Neural progenitor cell (in vitro differentiated cells): ENCODE measurements at regions not wholly inside any gene's neighbourhood (a gene's known extent, or its start where the extent isn't known, plus 50 kb on each side); places are given as distances from the start of the nearest gene placed in this dataset.

ENCODE experiments used
- DNase-seq: peaks from one replicate; pipeline ENCODE4 v3.0.0-alpha.2; 2016; ENCODE audit warnings: low spot score
- H2AFZ ChIP-seq: fragments of 200-600 bp; sonication (generic); replicated peaks from 2 replicates; pipeline ENCODE4 v1.6.1; 2016; ENCODE audit warnings: antibody characterized with exemption
- H3F3A ChIP-seq: fragments of 200-600 bp; sonication (generic); 2 replicates; pipeline ENCODE4 v1.6.1; 2016; ENCODE audit warnings: antibody characterized with exemption, low read depth
- H3K27ac ChIP-seq: fragments of 200-600 bp; sonication (generic); 2 replicates; pipeline ENCODE4 v1.5.1; 2016; ENCODE audit warnings: mild to moderate bottlenecking
- H3K27me3 ChIP-seq: fragments of 200-600 bp; sonication (generic); 2 replicates; pipeline ENCODE4 v1.6.1; 2016; ENCODE audit warnings: mild to moderate bottlenecking, moderate library complexity
- H3K36me3 ChIP-seq: fragments of 200-600 bp; sonication (generic); 2 replicates; pipeline ENCODE4 v1.5.1; 2016
- H3K4me1 ChIP-seq: fragments of 200-600 bp; sonication (generic); 2 replicates; pipeline ENCODE4 v1.6.1; 2016; ENCODE audit warnings: mixed run types
- H3K4me2 ChIP-seq: fragments of 200-600 bp; sonication (generic); 2 replicates; pipeline ENCODE4 v1.6.1; 2016
- H3K4me3 ChIP-seq: fragments of 200-600 bp; sonication (generic); 2 replicates; pipeline ENCODE4 v1.5.1; 2016
- H3K79me2 ChIP-seq: fragments of 200-600 bp; sonication (generic); 2 replicates; pipeline ENCODE4 v1.6.1; 2016; ENCODE audit warnings: low read depth
- H3K9ac ChIP-seq: fragments of 200-600 bp; sonication (generic); 2 replicates; pipeline ENCODE4 v1.6.1; 2016
- H3K9me3 ChIP-seq: fragments of 200-600 bp; sonication (generic); 2 replicates; pipeline ENCODE4 v1.5.1; 2016; ENCODE audit warnings: low read depth
- H4K20me1 ChIP-seq: fragments of 200-600 bp; sonication (generic); 2 replicates; pipeline ENCODE4 v1.6.1; 2016; ENCODE audit warnings: low read depth
- H3K27ac Mint-ChIP-seq: 3 replicates; pipeline ENCODE4 v1.8.0; 2021; ENCODE audit warnings: mixed read lengths
- H3K27me3 Mint-ChIP-seq: 2 replicates; pipeline ENCODE4 v1.8.0; 2022; ENCODE audit warnings: low read depth, mild to moderate bottlenecking, inconsistent platforms, moderate library complexity, mixed read lengths; ENCODE audit not compliant: insufficient read depth
- H3K36me3 Mint-ChIP-seq: 3 replicates; pipeline ENCODE4 v1.8.0; 2021; ENCODE audit warnings: mixed read lengths
- H3K4me1 Mint-ChIP-seq: 3 replicates; pipeline ENCODE4 v1.8.0; 2021; ENCODE audit warnings: mixed read lengths
- H3K4me3 Mint-ChIP-seq: 3 replicates; pipeline ENCODE4 v1.8.0; 2021; ENCODE audit warnings: mild to moderate bottlenecking, moderate library complexity, mixed read lengths
- H3K9me3 Mint-ChIP-seq: 3 replicates; pipeline ENCODE4 v1.8.0; 2020; ENCODE audit warnings: mixed read lengths
- CTCF ChIP-seq: fragments of 200-600 bp; sonication (generic); IDR thresholded peaks from 2 replicates; pipeline ENCODE4 v1.5.1; 2017; ENCODE audit warnings: antibody characterized with exemption, mild to moderate bottlenecking
- EZH2 ChIP-seq: fragments of 200-600 bp; sonication (generic); IDR thresholded peaks from 2 replicates; pipeline ENCODE4 v1.6.1; 2017; ENCODE audit warnings: antibody characterized with exemption, mild to moderate bottlenecking, moderate library complexity
- EZH2phosphoT487 ChIP-seq: fragments of 200-600 bp; sonication (generic); IDR thresholded peaks from 2 replicates; pipeline ENCODE4 v1.6.1; 2017; ENCODE audit warnings: antibody characterized with exemption

- no peaks in the 10 kb centered on the region for H3K79me2 ChIP-seq
- no peak overlapping the region for H3K4me2 ChIP-seq
- Mint-ChIP-seq H3K36me3 (no peaks in the 10 kb centered on the region), H3K27me3 (peaks cover 3% of the 10 kb centered on the region), H3K27ac (no peak overlapping the region), H3K9me3 (peaks cover 6% of the 10 kb centered on the region), H3K4me3 (no peak overlapping the region), H3K4me1 (no peaks in the 10 kb centered on the region)
- no peaks in the 10 kb centered on the region for H3K36me3 ChIP-seq
- no peaks in the 10 kb centered on the region for H3K4me1 ChIP-seq
- H3K27me3 ChIP-seq, result no peaks in the 10 kb centered on the region
- no peak for DNase-seq
- no peak overlapping the region for H2AFZ ChIP-seq
- no peaks in the 10 kb centered on the region for H3F3A ChIP-seq
- H3K9me3 ChIP-seq, result peaks cover 3% of the 10 kb centered on the region
- no peak overlapping the region for H3K9ac ChIP-seq
- TF ChIP-seq EZH2phosphoT487 (no peak), CTCF (no peak), EZH2 (no peak)
- H4K20me1 ChIP-seq, result no peaks in the 10 kb centered on the region
- no peak overlapping the region for H3K4me3 ChIP-seq
- no peak overlapping the region for H3K27ac ChIP-seq
Observed at GRCh38 chr3:145483992-145484391, 677.0 kb downstream of the PLOD2 start.

GRCh38 chr3:145489011-145489410 lies 672.0 kb downstream of the PLOD2 start:
- DNase-seq, result no peak
- H3K27ac Mint-ChIP-seq, result no peak overlapping the region
- H3K4me1 ChIP-seq, result no peaks in the 10 kb centered on the region

GRCh38 chr3:145490088-145491048 lies 670.6 kb downstream of the PLOD2 start:
- Histone ChIP-seq H3K9ac (no peak overlapping the region), H3K4me1 (no peaks in the 10 kb centered on the region), H3K79me2 (no peaks in the 10 kb centered on the region), H4K20me1 (no peaks in the 10 kb centered on the region), H3K27ac (no peak overlapping the region), H3K4me2 (no peak overlapping the region), H3F3A (no peaks in the 10 kb centered on the region), H3K36me3 (no peaks in the 10 kb centered on the region), H3K9me3 (no peaks in the 10 kb centered on the region), H3K27me3 (no peaks in the 10 kb centered on the region), H2AFZ (peak overlapping the region; percentile 10), H3K4me3 (no peak overlapping the region)
- Mint-ChIP-seq H3K27me3 (no peaks in the 10 kb centered on the region), H3K27ac (no peak overlapping the region), H3K4me1 (no peaks in the 10 kb centered on the region), H3K36me3 (no peaks in the 10 kb centered on the region), H3K9me3 (no peaks in the 10 kb centered on the region), H3K4me3 (no peak overlapping the region)
- TF ChIP-seq EZH2phosphoT487, result no peak
- no peak for TF ChIP-seq CTCF
- no peak for TF ChIP-seq EZH2
- DNase-seq, result no peak

More at GRCh38 chr3:145489011-145489410, 672.0 kb downstream of the PLOD2 start:
- Histone ChIP-seq H3K79me2 (no peaks in the 10 kb centered on the region), H3F3A (no peaks in the 10 kb centered on the region), H3K9ac (no peak overlapping the region), H3K9me3 (no peaks in the 10 kb centered on the region), H3K27ac (no peak overlapping the region), H2AFZ (no peak overlapping the region), H3K4me2 (no peak overlapping the region), H3K36me3 (no peaks in the 10 kb centered on the region), H3K27me3 (no peaks in the 10 kb centered on the region), H3K4me3 (no peak overlapping the region), H4K20me1 (no peaks in the 10 kb centered on the region)
- Mint-ChIP-seq H3K4me1 (no peaks in the 10 kb centered on the region), H3K36me3 (no peaks in the 10 kb centered on the region), H3K9me3 (no peaks in the 10 kb centered on the region), H3K27me3 (no peaks in the 10 kb centered on the region), H3K4me3 (no peak overlapping the region)
- TF ChIP-seq EZH2, result no peak
- no peak for TF ChIP-seq CTCF
- TF ChIP-seq EZH2phosphoT487, result no peak
